IMR-90 (cell line): ENCODE measurements at regions not wholly inside any gene's neighbourhood (a gene's known extent, or its start where the extent isn't known, plus 50 kb on each side); places are given as distances from the start of the nearest gene placed in this dataset.

Source experiments
- BHLHE40 ChIP-seq: fragments of 150-350 bp; IDR thresholded peaks from 2 replicates; pipeline ENCODE4 v1.6.1; 2016; ENCODE audit warnings: mild to moderate bottlenecking, low read depth, low read length
- CEBPB ChIP-seq: IDR thresholded peaks from 2 replicates; pipeline ENCODE4 v1.6.1; 2012; ENCODE audit warnings: low read depth, low read length, improper control_type of control experiment
- CTCF ChIP-seq: conservative IDR thresholded peaks from 2 replicates; pipeline ENCODE4 v1.5.1; 2012; ENCODE audit warnings: mild to moderate bottlenecking, low read depth, low read length, improper control_type of control experiment
- ELK1 ChIP-seq: fragments of 150-350 bp; IDR thresholded peaks from 2 replicates; pipeline ENCODE4 v1.6.1; 2016; ENCODE audit warnings: low read depth, mild to moderate bottlenecking, low read length, moderate library complexity, borderline replicate concordance
- FOS ChIP-seq: fragments of 150-350 bp; IDR thresholded peaks from 2 replicates; pipeline ENCODE4 v1.6.1; 2016; ENCODE audit warnings: low read depth, low read length
- MAFK ChIP-seq: IDR thresholded peaks from 2 replicates; pipeline ENCODE4 v1.6.1; 2012; ENCODE audit warnings: low read depth, low read length, improper control_type of control experiment
- MAZ ChIP-seq: IDR thresholded peaks from 2 replicates; pipeline ENCODE4 v1.6.1; 2012; ENCODE audit warnings: low read depth, mild to moderate bottlenecking, low read length, improper control_type of control experiment, moderate library complexity, borderline replicate concordance
- MXI1 ChIP-seq: IDR thresholded peaks from 2 replicates; pipeline ENCODE4 v1.6.1; 2012; ENCODE audit warnings: low read depth, mild to moderate bottlenecking, low read length, moderate library complexity, borderline replicate concordance
- POLR2A ChIP-seq: IDR thresholded peaks from 2 replicates; pipeline ENCODE4 v1.6.1; 2012; ENCODE audit warnings: mild to moderate bottlenecking, low read depth, low read length
- RAD21 ChIP-seq: IDR thresholded peaks from 2 replicates; pipeline ENCODE4 v1.6.1; 2012; ENCODE audit warnings: low read length, improper control_type of control experiment
- RCOR1 ChIP-seq: IDR thresholded peaks from 2 replicates; pipeline ENCODE4 v1.6.1; 2012; ENCODE audit warnings: mild to moderate bottlenecking, low read length, improper control_type of control experiment; ENCODE audit not compliant: insufficient replicate concordance
- RFX5 ChIP-seq: IDR thresholded peaks from 2 replicates; pipeline ENCODE4 v1.8.0; 2012; ENCODE audit warnings: low read depth, mild to moderate bottlenecking, low read length, moderate library complexity
- SMC3 ChIP-seq: fragments of 150-350 bp; IDR thresholded peaks from 2 replicates; pipeline ENCODE4 v1.6.1; 2016; ENCODE audit warnings: low read depth, mild to moderate bottlenecking, antibody characterized with exemption, low read length, moderate library complexity
- USF2 ChIP-seq: fragments of 150-350 bp; IDR thresholded peaks from 2 replicates; pipeline ENCODE4 v1.6.1; 2017; ENCODE audit warnings: mild to moderate bottlenecking, antibody characterized with exemption, low read length, low read depth

GRCh38 chr20:24357931-24358330 lies 111.5 kb upstream of the SYNDIG1 start:
- no peak for TF ChIP-seq POLR2A
- no peak for TF ChIP-seq CTCF
- TF ChIP-seq MXI1 = no peak
- no peak for TF ChIP-seq RAD21
- no peak for TF ChIP-seq FOS
- TF ChIP-seq RCOR1 = no peak
- TF ChIP-seq MAFK = no peak
- no peak for TF ChIP-seq RFX5
- no peak for TF ChIP-seq ELK1
- TF ChIP-seq MAZ = no peak
- TF ChIP-seq USF2 = no peak
- TF ChIP-seq CEBPB = no peak
- no peak for TF ChIP-seq BHLHE40
- TF ChIP-seq SMC3 = no peak
